WTC11 (cell line): ENCODE measurements at regions not wholly inside any gene's neighbourhood (a gene's known extent, or its start where the extent isn't known, plus 50 kb on each side); places are given as distances from the start of the nearest gene placed in this dataset.

ENCODE experiments used
- ATAC-seq: fragments of 200-7000 bp; cut with Tn5 transposase; 2 replicates; pipeline ENCODE4 v1.10.0; 2021; ENCODE audit warnings: mild to moderate bottlenecking, moderate library complexity
- CTCF ChIA-PET: fragments of 300-600 bp; sonication (Branson Sonifier 250); formaldehyde crosslinking; loops from one replicate; lab custom pipeline; 2021; ENCODE audit warnings: antibody characterized with exemption; lab: Charles Lee
- POLR2A ChIA-PET: fragments of 350-600 bp; sonication (Branson Sonifier 250); formaldehyde crosslinking; loops from one replicate; lab custom pipeline; 2021; ENCODE audit warnings: antibody characterized with exemption; lab: Charles Lee
- DNase-seq: peaks from one replicate; pipeline ENCODE4 v3.0.0; 2021; ENCODE audit warnings: low spot score
- H3K27ac Mint-ChIP-seq: 2 replicates; pipeline ENCODE4 v1.8.0; 2021; ENCODE audit warnings: mixed read lengths
- H3K27me3 Mint-ChIP-seq: 2 replicates; pipeline ENCODE4 v1.8.0; 2021; ENCODE audit warnings: low read depth, mild to moderate bottlenecking, moderate library complexity, mixed read lengths
- H3K36me3 Mint-ChIP-seq: 2 replicates; pipeline ENCODE4 v1.8.0; 2021; ENCODE audit warnings: mixed read lengths
- H3K4me1 Mint-ChIP-seq: 2 replicates; pipeline ENCODE4 v1.8.0; 2022; ENCODE audit warnings: mixed read lengths
- H3K4me3 Mint-ChIP-seq: 2 replicates; pipeline ENCODE4 v1.8.0; 2021; ENCODE audit warnings: mild to moderate bottlenecking, moderate library complexity, mixed read lengths
- H3K9me3 Mint-ChIP-seq: 2 replicates; pipeline ENCODE4 v1.8.0; 2021; ENCODE audit warnings: mixed read lengths
- AFF4 ChIP-seq: sonication (generic); formaldehyde crosslinking; IDR thresholded peaks from 2 replicates; pipeline ENCODE4 v1.8.1; 2023; ENCODE audit warnings: mild to moderate bottlenecking, missing genetic modification reagents, borderline replicate concordance
- ATF2 ChIP-seq: sonication (generic); formaldehyde crosslinking; IDR thresholded peaks from 2 replicates; pipeline ENCODE4 v1.8.1; 2022; ENCODE audit warnings: low read depth, missing genetic modification reagents, borderline replicate concordance
- CREM ChIP-seq: sonication (generic); formaldehyde crosslinking; IDR thresholded peaks from 2 replicates; pipeline ENCODE4 v1.8.1; 2022; ENCODE audit warnings: mild to moderate bottlenecking, missing genetic modification reagents, moderate library complexity
- MXD4 ChIP-seq: fragments of 250-450 bp; sonication (Bioruptor Pico); IDR thresholded peaks from 2 replicates; pipeline ENCODE4 v1.8.0; 2021; ENCODE audit warnings: mild to moderate bottlenecking, moderate library complexity, borderline replicate concordance
- NFATC4 ChIP-seq: fragments of 250-450 bp; sonication (Bioruptor Pico); IDR thresholded peaks from 2 replicates; pipeline ENCODE4 v1.9.0; 2021; ENCODE audit warnings: mild to moderate bottlenecking
- NFE2L1 ChIP-seq: sonication (generic); formaldehyde crosslinking; IDR thresholded peaks from 2 replicates; pipeline ENCODE4 v1.8.1; 2023; ENCODE audit warnings: missing genetic modification reagents
- NFYB ChIP-seq: sonication (generic); formaldehyde crosslinking; conservative IDR thresholded peaks from 2 replicates; pipeline ENCODE4 v1.8.0; 2022; ENCODE audit warnings: low read depth, missing genetic modification reagents
- OVOL2 ChIP-seq: fragments of 250-450 bp; sonication (Bioruptor Pico); IDR thresholded peaks from 2 replicates; pipeline ENCODE4 v1.9.0; 2021; ENCODE audit warnings: mild to moderate bottlenecking, borderline replicate concordance
- RORB ChIP-seq: fragments of 250-450 bp; sonication (Bioruptor Pico); IDR thresholded peaks from 2 replicates; pipeline ENCODE4 v1.9.0; 2021; ENCODE audit warnings: mild to moderate bottlenecking
- SMAD4 ChIP-seq: sonication (generic); formaldehyde crosslinking; IDR thresholded peaks from 2 replicates; pipeline ENCODE4 v1.8.0; 2022; ENCODE audit warnings: mild to moderate bottlenecking, missing genetic modification reagents
- SOX15 ChIP-seq: fragments of 250-450 bp; sonication (Bioruptor Pico); IDR thresholded peaks from 2 replicates; pipeline ENCODE4 v1.9.0; 2021; ENCODE audit warnings: mild to moderate bottlenecking
- STAT6 ChIP-seq: sonication (generic); formaldehyde crosslinking; conservative IDR thresholded peaks from 2 replicates; pipeline ENCODE4 v1.8.1; 2023; ENCODE audit warnings: mild to moderate bottlenecking, low read depth, missing genetic modification reagents, moderate library complexity
- TEAD4 ChIP-seq: sonication (generic); formaldehyde crosslinking; IDR thresholded peaks from 2 replicates; pipeline ENCODE4 v1.8.0; 2022; ENCODE audit warnings: mild to moderate bottlenecking, missing genetic modification reagents
- ZNF317 ChIP-seq: sonication (generic); formaldehyde crosslinking; IDR thresholded peaks from 2 replicates; pipeline ENCODE4 v1.8.1; 2023; ENCODE audit warnings: low read depth, mild to moderate bottlenecking, moderate library complexity, missing genetic modification reagents, borderline replicate concordance
- ZNF425 ChIP-seq: fragments of 250-450 bp; sonication (Bioruptor Pico); conservative IDR thresholded peaks from 2 replicates; pipeline ENCODE4 v1.9.0; 2021; ENCODE audit warnings: mild to moderate bottlenecking
- TF ChIP-seq, protein P1 (sequence below): sonication (generic); formaldehyde crosslinking; IDR thresholded peaks from 2 replicates; pipeline ENCODE4 v1.8.0; 2023; ENCODE audit warnings: mild to moderate bottlenecking, missing genetic modification reagents
- TF ChIP-seq, protein P2 (sequence below): sonication (generic); formaldehyde crosslinking; IDR thresholded peaks from 2 replicates; pipeline ENCODE4 v1.8.0; 2022; ENCODE audit warnings: mild to moderate bottlenecking, missing genetic modification reagents

- TF ChIP-seq, protein P1, sequence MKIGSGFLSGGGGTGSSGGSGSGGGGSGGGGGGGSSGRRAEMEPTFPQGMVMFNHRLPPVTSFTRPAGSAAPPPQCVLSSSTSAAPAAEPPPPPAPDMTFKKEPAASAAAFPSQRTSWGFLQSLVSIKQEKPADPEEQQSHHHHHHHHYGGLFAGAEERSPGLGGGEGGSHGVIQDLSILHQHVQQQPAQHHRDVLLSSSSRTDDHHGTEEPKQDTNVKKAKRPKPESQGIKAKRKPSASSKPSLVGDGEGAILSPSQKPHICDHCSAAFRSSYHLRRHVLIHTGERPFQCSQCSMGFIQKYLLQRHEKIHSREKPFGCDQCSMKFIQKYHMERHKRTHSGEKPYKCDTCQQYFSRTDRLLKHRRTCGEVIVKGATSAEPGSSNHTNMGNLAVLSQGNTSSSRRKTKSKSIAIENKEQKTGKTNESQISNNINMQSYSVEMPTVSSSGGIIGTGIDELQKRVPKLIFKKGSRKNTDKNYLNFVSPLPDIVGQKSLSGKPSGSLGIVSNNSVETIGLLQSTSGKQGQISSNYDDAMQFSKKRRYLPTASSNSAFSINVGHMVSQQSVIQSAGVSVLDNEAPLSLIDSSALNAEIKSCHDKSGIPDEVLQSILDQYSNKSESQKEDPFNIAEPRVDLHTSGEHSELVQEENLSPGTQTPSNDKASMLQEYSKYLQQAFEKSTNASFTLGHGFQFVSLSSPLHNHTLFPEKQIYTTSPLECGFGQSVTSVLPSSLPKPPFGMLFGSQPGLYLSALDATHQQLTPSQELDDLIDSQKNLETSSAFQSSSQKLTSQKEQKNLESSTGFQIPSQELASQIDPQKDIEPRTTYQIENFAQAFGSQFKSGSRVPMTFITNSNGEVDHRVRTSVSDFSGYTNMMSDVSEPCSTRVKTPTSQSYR = no peak
- no peak for TF ChIP-seq ZNF425
- no peak for TF ChIP-seq CREM (CRISPR knock-in tag)
- TF ChIP-seq ATF2 (CRISPR knock-in tag) = no peak
- TF ChIP-seq STAT6 = no peak
- TF ChIP-seq, protein P2, sequence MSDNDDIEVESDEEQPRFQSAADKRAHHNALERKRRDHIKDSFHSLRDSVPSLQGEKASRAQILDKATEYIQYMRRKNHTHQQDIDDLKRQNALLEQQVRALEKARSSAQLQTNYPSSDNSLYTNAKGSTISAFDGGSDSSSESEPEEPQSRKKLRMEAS = no peak
- TF ChIP-seq SMAD4 (CRISPR knock-in tag) = no peak
- no peak for TF ChIP-seq NFE2L1 (CRISPR knock-in tag)
- no peak for TF ChIP-seq NFATC4 (CRISPR knock-in tag)
Observed at GRCh38 chr14:44428231-44428945, 78.7 kb downstream of the FSCB start (continued).

DNA sequence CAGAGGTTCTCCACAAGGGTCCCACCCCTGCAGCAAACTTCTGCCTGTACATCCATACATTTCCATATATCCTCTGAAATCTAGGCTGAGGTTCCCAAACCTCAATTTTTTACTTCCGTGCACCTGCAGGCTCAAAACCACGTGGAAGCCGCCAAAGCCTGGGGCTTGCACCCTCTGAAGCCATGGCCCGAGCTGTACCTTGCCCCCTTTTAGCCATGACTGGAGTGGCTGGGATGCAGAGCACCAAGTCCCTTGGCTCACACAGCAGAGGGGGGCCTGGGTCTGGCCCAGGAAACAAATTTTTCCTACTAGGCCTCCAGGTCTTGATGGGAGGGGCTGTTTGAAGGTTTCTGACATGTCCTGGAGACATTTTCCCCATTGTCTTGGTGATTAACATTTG is 84.4 kb downstream of the FSCB start:
- DNase-seq (no peak), ATAC-seq (no peak)
- H3K27ac Mint-ChIP-seq = no peak overlapping the region
- H3K4me3 Mint-ChIP-seq = no peak overlapping the region
- ChIA-PET POLR2A (no interaction called here), CTCF (no interaction called here)
- H3K36me3 Mint-ChIP-seq = peaks cover 5% of the 10 kb centered on the region
- TF ChIP-seq MXD4 (no peak), STAT6 (no peak), TEAD4 (CRISPR knock-in tag) (no peak), OVOL2 (CRISPR knock-in tag) (no peak), ZNF317 (no peak), AFF4 (CRISPR knock-in tag) (no peak), SOX15 (CRISPR knock-in tag) (no peak), NFYB (CRISPR knock-in tag) (no peak), RORB (CRISPR knock-in tag) (no peak)
- H3K9me3 Mint-ChIP-seq = peaks cover 45% of the 10 kb centered on the region
- H3K27me3 Mint-ChIP-seq = no peaks in the 10 kb centered on the region; the same call in 1 of the 2 replicates
- no peaks in the 10 kb centered on the region for H3K4me1 Mint-ChIP-seq
